ENCODE measurements at regions not wholly inside any gene's neighbourhood (a gene's known extent, or its start where the extent isn't known, plus 50 kb on each side); places are given as distances from the start of the nearest gene placed in this dataset.

GRCh38 chr16:55042556-55043432, 112.1 kb downstream of the IRX5 start:
- TF ChIP-seq POLR2A (IDR thresholded peaks at IDR 0.05; ENCODE audit: low read depth, low read length) (no peak), POLR2AphosphoS5 (IDR thresholded peaks at IDR 0.05; ENCODE audit: low read depth, low read length) (no peak)

All from GM12892 (cell line).